Endothelial cell of umbilical vein (primary cell): ENCODE measurements at regions not wholly inside any gene's neighbourhood (a gene's known extent, or its start where the extent isn't known, plus 50 kb on each side); places are given as distances from the start of the nearest gene placed in this dataset.

Experiments
- CTCF ChIP-seq, 2 donors: IDR thresholded peaks; 1 replicate in 1 of 2; 2 replicates in 1 of 2; pipeline ENCODE4 v1.5.1; 2011; ENCODE audit warnings: low read length in 2 of 2, mild to moderate bottlenecking in 2 of 2, moderate library complexity in 2 of 2, control low read depth in 1 of 2, inconsistent platforms in 1 of 2, low read depth in 1 of 2; ENCODE audit not compliant: insufficient read depth in 1 of 2; ENCODE audit errors: extremely low read depth in 1 of 2
- MAX ChIP-seq: IDR thresholded peaks from 2 replicates; pipeline ENCODE4 v1.6.1; 2011; ENCODE audit not compliant: insufficient read depth, insufficient read length
- MYC ChIP-seq: IDR thresholded peaks from one replicate; pipeline ENCODE4 v1.6.1; 2011; ENCODE audit warnings: mild to moderate bottlenecking, low read depth, low read length
- POLR2A ChIP-seq: IDR thresholded peaks from 2 replicates; pipeline ENCODE4 v1.6.1; 2012; ENCODE audit warnings: low read depth, mild to moderate bottlenecking, control low read depth, low read length
- POLR2AphosphoS5 ChIP-seq: IDR thresholded peaks from 2 replicates; pipeline ENCODE4 v1.6.1; 2012; ENCODE audit warnings: low read depth, mild to moderate bottlenecking, control low read depth, low read length, moderate library complexity; ENCODE audit not compliant: insufficient read depth

GRCh38 chr2:16251511-16252225 is 311.3 kb downstream of the MYCN start:
- TF ChIP-seq CTCF (IDR thresholded peaks at IDR 0.05; ENCODE audit: extremely low read depth in 1 of 2, insufficient read depth in 1 of 2, low read depth in 1 of 2, low read length in 2 of 2), result no peak
- no peak for TF ChIP-seq POLR2AphosphoS5
- no peak for TF ChIP-seq POLR2A
- TF ChIP-seq MAX, result no peak
- TF ChIP-seq MYC, result no peak
